Keratinocyte (primary cell): ENCODE measurements at regions not wholly inside any gene's neighbourhood (a gene's known extent, or its start where the extent isn't known, plus 50 kb on each side); places are given as distances from the start of the nearest gene placed in this dataset.

Experiments
- EZH2 ChIP-seq: IDR thresholded peaks from one replicate; pipeline ENCODE4 v1.6.1; 2012; ENCODE audit warnings: inconsistent platforms, mild to moderate bottlenecking, low read length, moderate library complexity
- TF ChIP-seq, protein P1 (sequence below), 3 experiments: IDR thresholded peaks in 1 of 3; conservative IDR thresholded peaks in 1 of 3; optimal IDR thresholded peaks in 1 of 3; 2 replicates in 2 of 3; 3 replicates in 1 of 3; pipeline versions ENCODE3 to v1.5.1; 2011; ENCODE audit warnings: low read length in 3 of 3, mild to moderate bottlenecking in 3 of 3, moderate library complexity in 2 of 3, control low read depth in 1 of 3, inconsistent platforms in 1 of 3; ENCODE audit not compliant: insufficient read depth in 2 of 3; ENCODE audit errors: extremely low read depth in 1 of 3

DNA sequence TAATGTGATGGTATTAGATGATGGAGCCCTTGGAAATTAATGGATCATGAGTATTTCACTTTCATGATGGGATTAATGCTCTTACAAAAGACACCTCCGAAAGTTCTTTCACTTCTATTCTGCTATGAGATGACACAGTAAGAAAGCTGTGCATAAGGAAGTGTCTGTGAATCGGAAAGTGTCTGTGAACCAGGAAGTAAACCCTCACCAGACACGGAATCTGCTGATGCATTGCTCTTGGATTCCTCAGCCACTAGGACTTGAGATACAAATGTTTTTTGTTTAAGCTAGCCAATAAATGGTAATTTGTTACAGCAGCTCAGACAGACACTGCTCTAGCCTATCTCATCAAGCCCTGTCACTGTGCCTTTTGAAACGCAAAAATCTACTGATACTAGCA, 440.4 kb upstream of the PRR20A start:
- no peak for TF ChIP-seq EZH2
- TF ChIP-seq, protein P1, sequence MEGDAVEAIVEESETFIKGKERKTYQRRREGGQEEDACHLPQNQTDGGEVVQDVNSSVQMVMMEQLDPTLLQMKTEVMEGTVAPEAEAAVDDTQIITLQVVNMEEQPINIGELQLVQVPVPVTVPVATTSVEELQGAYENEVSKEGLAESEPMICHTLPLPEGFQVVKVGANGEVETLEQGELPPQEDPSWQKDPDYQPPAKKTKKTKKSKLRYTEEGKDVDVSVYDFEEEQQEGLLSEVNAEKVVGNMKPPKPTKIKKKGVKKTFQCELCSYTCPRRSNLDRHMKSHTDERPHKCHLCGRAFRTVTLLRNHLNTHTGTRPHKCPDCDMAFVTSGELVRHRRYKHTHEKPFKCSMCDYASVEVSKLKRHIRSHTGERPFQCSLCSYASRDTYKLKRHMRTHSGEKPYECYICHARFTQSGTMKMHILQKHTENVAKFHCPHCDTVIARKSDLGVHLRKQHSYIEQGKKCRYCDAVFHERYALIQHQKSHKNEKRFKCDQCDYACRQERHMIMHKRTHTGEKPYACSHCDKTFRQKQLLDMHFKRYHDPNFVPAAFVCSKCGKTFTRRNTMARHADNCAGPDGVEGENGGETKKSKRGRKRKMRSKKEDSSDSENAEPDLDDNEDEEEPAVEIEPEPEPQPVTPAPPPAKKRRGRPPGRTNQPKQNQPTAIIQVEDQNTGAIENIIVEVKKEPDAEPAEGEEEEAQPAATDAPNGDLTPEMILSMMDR (optimal IDR thresholded peaks at IDR 0.05 in 1 of 3, IDR thresholded peaks at IDR 0.05 in 1 of 3, conservative IDR thresholded peaks at IDR 0.05 in 1 of 3; ENCODE audit: extremely low read depth in 1 of 3, insufficient read depth in 2 of 3, low read length in 3 of 3): no peak
